ENCODE measurements at regions not wholly inside any gene's neighbourhood (a gene's known extent, or its start where the extent isn't known, plus 50 kb on each side); places are given as distances from the start of the nearest gene placed in this dataset.

DNA sequence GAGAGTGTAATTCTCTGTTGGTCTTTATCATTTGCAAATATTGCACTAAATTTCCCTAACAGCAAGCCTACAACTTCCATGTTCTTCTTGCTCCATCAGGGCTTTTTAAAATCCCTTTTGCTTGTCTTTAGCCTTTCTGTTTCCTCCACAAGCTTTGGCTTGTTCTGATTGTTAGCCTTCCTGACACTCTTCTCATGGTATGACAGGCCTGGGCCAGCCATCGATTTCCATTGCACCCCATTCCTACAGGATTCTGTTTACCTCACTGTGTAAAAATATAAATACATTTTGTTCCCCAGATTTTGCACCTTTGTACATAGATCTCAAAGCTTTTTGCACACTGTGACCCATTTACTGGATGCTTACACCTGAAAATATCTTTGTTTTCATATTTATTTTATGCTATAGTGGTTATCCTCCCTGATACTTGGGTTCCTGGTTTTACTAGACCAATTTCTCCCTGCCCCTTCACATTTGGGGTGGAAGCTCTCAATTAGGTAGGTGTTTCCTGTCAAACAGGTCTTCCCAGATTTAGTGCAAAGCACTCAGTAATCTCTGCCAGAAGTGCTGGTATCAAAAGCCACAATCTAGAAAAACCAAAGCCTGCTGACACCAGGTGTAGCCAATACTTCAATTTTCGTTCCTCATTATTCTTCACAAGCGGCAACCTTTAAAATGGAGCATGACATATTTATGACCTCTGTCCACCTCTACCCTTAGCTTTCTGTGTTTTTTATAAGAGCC lies 57.9 kb upstream of the PPP2R3A start:
- TF ChIP-seq SMC3 (IDR thresholded peaks at IDR 0.05; ENCODE audit: low read depth, low read length), result no peak
- TF ChIP-seq, protein P1, sequence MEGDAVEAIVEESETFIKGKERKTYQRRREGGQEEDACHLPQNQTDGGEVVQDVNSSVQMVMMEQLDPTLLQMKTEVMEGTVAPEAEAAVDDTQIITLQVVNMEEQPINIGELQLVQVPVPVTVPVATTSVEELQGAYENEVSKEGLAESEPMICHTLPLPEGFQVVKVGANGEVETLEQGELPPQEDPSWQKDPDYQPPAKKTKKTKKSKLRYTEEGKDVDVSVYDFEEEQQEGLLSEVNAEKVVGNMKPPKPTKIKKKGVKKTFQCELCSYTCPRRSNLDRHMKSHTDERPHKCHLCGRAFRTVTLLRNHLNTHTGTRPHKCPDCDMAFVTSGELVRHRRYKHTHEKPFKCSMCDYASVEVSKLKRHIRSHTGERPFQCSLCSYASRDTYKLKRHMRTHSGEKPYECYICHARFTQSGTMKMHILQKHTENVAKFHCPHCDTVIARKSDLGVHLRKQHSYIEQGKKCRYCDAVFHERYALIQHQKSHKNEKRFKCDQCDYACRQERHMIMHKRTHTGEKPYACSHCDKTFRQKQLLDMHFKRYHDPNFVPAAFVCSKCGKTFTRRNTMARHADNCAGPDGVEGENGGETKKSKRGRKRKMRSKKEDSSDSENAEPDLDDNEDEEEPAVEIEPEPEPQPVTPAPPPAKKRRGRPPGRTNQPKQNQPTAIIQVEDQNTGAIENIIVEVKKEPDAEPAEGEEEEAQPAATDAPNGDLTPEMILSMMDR (conservative IDR thresholded peaks at IDR 0.05; ENCODE audit: low read depth, low read length), result no peak
- TF ChIP-seq RFX5 (IDR thresholded peaks at IDR 0.05; ENCODE audit: low read depth, low read length), result no peak
- no peak for TF ChIP-seq POLR2A (IDR thresholded peaks at IDR 0.05; ENCODE audit: low read depth, low read length)
- no peak for TF ChIP-seq RAD21 (IDR thresholded peaks at IDR 0.05; ENCODE audit: low read length)
